ENCODE measurements at regions not wholly inside any gene's neighbourhood (a gene's known extent, or its start where the extent isn't known, plus 50 kb on each side); places are given as distances from the start of the nearest gene placed in this dataset.

GRCh38 chr4:77226939-77227705 lies 70.1 kb downstream of the CCNG2 start (continued):
- TF ChIP-seq AHDC1 (CRISPR knock-in tag; IDR thresholded peaks at IDR 0.05; ENCODE audit: borderline replicate concordance) (no peak), CSRNP1 (CRISPR knock-in tag; IDR thresholded peaks at IDR 0.05) (no peak)

GRCh38 chr4:77229433-77229832 lies 72.4 kb downstream of the CCNG2 start:
- Histone ChIP-seq H4K20me1 (ENCODE audit: insufficient read depth, low read length) (no peaks in the 10 kb centered on the region), H3K9ac (ENCODE audit: insufficient read depth, low read depth, low read length) (no peak overlapping the region), H2AFZ (ENCODE audit: low read length) (no peak overlapping the region), H3K36me3 (replicated peaks in 1 of 2; ENCODE audit: control insufficient read depth in 1 of 2, insufficient read depth in 2 of 2, low read length in 2 of 2) (no peaks in the 10 kb centered on the region), H3K4me1 (ENCODE audit: insufficient read depth, low read length) (no peaks in the 10 kb centered on the region), H3K4me3 (replicated peaks in 1 of 3; ENCODE audit: insufficient read depth in 1 of 3, low read depth in 2 of 3, low read length in 3 of 3) (no peak overlapping the region), H3K27me3 (ENCODE audit: control insufficient read depth in 1 of 2, insufficient read depth in 2 of 2, low read length in 2 of 2) (no peaks in the 10 kb centered on the region), H3K27ac (ENCODE audit: extremely low read length, insufficient read depth, low read length) (no peak overlapping the region), H3K4me2 (ENCODE audit: low read depth, low read length) (no peak overlapping the region), H3K9me3 (ENCODE audit: low read length) (no peaks in the 10 kb centered on the region), H3K79me2 (ENCODE audit: insufficient read depth, low read length) (no peaks in the 10 kb centered on the region)
- FAIRE-seq (no peak), ATAC-seq (no peak), DNase-seq (ENCODE audit: low spot score) (no peak)
- ChIA-PET POLR2A (no interaction called here), CTCF (ENCODE audit: low intra/inter-chr PET ratio, low total read pairs) (no interaction called here)
- WGBS (ENCODE audit: low lambda C conversion rate): 0% methylated on average over 2 of the region's 2 CpGs
- no peak for TF ChIP-seq HNRNPL (IDR thresholded peaks at IDR 0.05; ENCODE audit: low read depth, low read length)
- TF ChIP-seq SKIL (CRISPR knock-in tag; IDR thresholded peaks at IDR 0.05; ENCODE audit: borderline replicate concordance): no peak
- intact Hi-C loops (cut with micrococcal nuclease; ENCODE audit: unreplicated experiment): no loop called here
- in situ Hi-C loops (cut with HindIII; ENCODE audit: extremely low pct_ligation_motif_present, low pct_unique_long_range_greater_than_20kb): no loop called here
- no TSS peak for BruUV-seq (replicated peaks)

Measured in HepG2 (cell line).